ENCODE measurements at regions not wholly inside any gene's neighbourhood (a gene's known extent, or its start where the extent isn't known, plus 50 kb on each side); places are given as distances from the start of the nearest gene placed in this dataset.

- intact Hi-C loops (cut with micrococcal nuclease; ENCODE audit: unreplicated experiment) = no loop called here
- H3K4me1 ChIP-seq (ENCODE audit: insufficient read depth, low read length, poor library complexity, severe bottlenecking) = no peaks in the 10 kb centered on the region
- ChIA-PET POLR2A (no interaction called here), CTCF (ENCODE audit: unreplicated experiment) (no interaction called here)
- BruUV-seq (replicated peaks) = no TSS peak
- H3K4me2 ChIP-seq (ENCODE audit: low read length) = no peak overlapping the region
- no peaks in the 10 kb centered on the region for H3K79me2 ChIP-seq (ENCODE audit: insufficient read depth, low read depth, low read length)
- no peak for DNase-seq (ENCODE audit: low spot score)
- no peak overlapping the region for H2AFZ ChIP-seq (ENCODE audit: low read length)
- TF ChIP-seq EZH2phosphoT487 (IDR thresholded peaks at IDR 0.05; ENCODE audit: borderline replicate concordance, low read depth, low read length) = no peak
- TF ChIP-seq CTCF (conservative IDR thresholded peaks at IDR 0.05; ENCODE audit: low read length) = no peak
- H3K27ac ChIP-seq (ENCODE audit: low read depth, low read length, poor library complexity, severe bottlenecking) = no peak overlapping the region
- H3K9me2 ChIP-seq (ENCODE audit: insufficient read depth, low read length) = no peaks in the 10 kb centered on the region
- no peaks in the 10 kb centered on the region for H3K36me3 ChIP-seq (ENCODE audit: insufficient read depth, low read length)
- no peaks in the 10 kb centered on the region for H3K9me3 ChIP-seq (ENCODE audit: low read length)
- H4K20me1 ChIP-seq (ENCODE audit: insufficient read depth, low read length) = no peaks in the 10 kb centered on the region
- H3K4me3 ChIP-seq (ENCODE audit: low read depth, low read length, poor library complexity, severe bottlenecking) = no peak overlapping the region
These were observed 107.7 kb downstream of the PTGS2 start for GRCh38 chr1:186572509-186572908.

GRCh38 chr1:186571771-186572170 lies 108.5 kb downstream of the PTGS2 start:
- Histone ChIP-seq H4K20me1 (ENCODE audit: insufficient read depth, low read length) (no peaks in the 10 kb centered on the region), H2AFZ (ENCODE audit: low read length) (no peak overlapping the region), H3K36me3 (ENCODE audit: insufficient read depth, low read length) (no peaks in the 10 kb centered on the region), H3K4me2 (ENCODE audit: low read length) (no peak overlapping the region), H3K27ac (ENCODE audit: low read depth, low read length, poor library complexity, severe bottlenecking) (no peak overlapping the region), H3K79me2 (ENCODE audit: insufficient read depth, low read depth, low read length) (no peaks in the 10 kb centered on the region), H3K4me3 (ENCODE audit: low read depth, low read length, poor library complexity, severe bottlenecking) (no peak overlapping the region), H3K4me1 (ENCODE audit: insufficient read depth, low read length, poor library complexity, severe bottlenecking) (no peaks in the 10 kb centered on the region), H3K9me2 (ENCODE audit: insufficient read depth, low read length) (no peaks in the 10 kb centered on the region), H3K9me3 (ENCODE audit: low read length) (no peaks in the 10 kb centered on the region)
- no TSS peak for BruUV-seq (replicated peaks)
- intact Hi-C loops (cut with micrococcal nuclease; ENCODE audit: unreplicated experiment) = no loop called here
- no peak for DNase-seq (ENCODE audit: low spot score)
- ChIA-PET POLR2A (no interaction called here), CTCF (ENCODE audit: unreplicated experiment) (no interaction called here)
- TF ChIP-seq EZH2phosphoT487 (IDR thresholded peaks at IDR 0.05; ENCODE audit: borderline replicate concordance, low read depth, low read length) (no peak), CTCF (conservative IDR thresholded peaks at IDR 0.05; ENCODE audit: low read length) (no peak)

- CTCF ChIA-PET (ENCODE audit: unreplicated experiment) = no interaction called here
- Histone ChIP-seq H3K27ac (ENCODE audit: low read depth, low read length, poor library complexity, severe bottlenecking) (no peak overlapping the region), H3K79me2 (ENCODE audit: insufficient read depth, low read depth, low read length) (no peaks in the 10 kb centered on the region), H3K4me3 (ENCODE audit: low read depth, low read length, poor library complexity, severe bottlenecking) (no peak overlapping the region), H3K9me3 (ENCODE audit: low read length) (no peaks in the 10 kb centered on the region), H3K4me2 (ENCODE audit: low read length) (no peak overlapping the region), H3K9me2 (ENCODE audit: insufficient read depth, low read length) (no peaks in the 10 kb centered on the region), H2AFZ (ENCODE audit: low read length) (no peak overlapping the region), H4K20me1 (ENCODE audit: insufficient read depth, low read length) (no peaks in the 10 kb centered on the region), H3K4me1 (ENCODE audit: insufficient read depth, low read length, poor library complexity, severe bottlenecking) (no peaks in the 10 kb centered on the region), H3K36me3 (ENCODE audit: insufficient read depth, low read length) (no peaks in the 10 kb centered on the region)
- DNase-seq (ENCODE audit: low spot score) = no peak
- POLR2A ChIA-PET = no interaction called here
- TF ChIP-seq EZH2phosphoT487 (IDR thresholded peaks at IDR 0.05; ENCODE audit: borderline replicate concordance, low read depth, low read length) (no peak), CTCF (conservative IDR thresholded peaks at IDR 0.05; ENCODE audit: low read length) (no peak)
- no TSS peak for BruUV-seq (replicated peaks)
- intact Hi-C loops (cut with micrococcal nuclease; ENCODE audit: unreplicated experiment) = no loop called here
These were observed 108.9 kb upstream of the PDC start for GRCh38 chr1:186569856-186570255.

Data from OCI-LY7 (cell line).